ENCODE measurements at regions not wholly inside any gene's neighbourhood (a gene's known extent, or its start where the extent isn't known, plus 50 kb on each side); places are given as distances from the start of the nearest gene placed in this dataset.

GRCh38 chr10:65065278-65065677 lies 1544.1 kb downstream of the REEP3 start:
- no peaks in the 10 kb centered on the region for H3F3A ChIP-seq (ENCODE audit: insufficient read depth, low read length)
- no peak overlapping the region for H3K4me3 ChIP-seq (ENCODE audit: low read length)
- H4K20me1 ChIP-seq (ENCODE audit: insufficient read depth, low read length), result no peaks in the 10 kb centered on the region
- no peaks in the 10 kb centered on the region for H3K4me1 ChIP-seq (ENCODE audit: low read length)
- H3K9ac ChIP-seq (ENCODE audit: low read length), result no peak overlapping the region
- no peaks in the 10 kb centered on the region for H3K36me3 ChIP-seq (replicated peaks; ENCODE audit: insufficient read depth, low read length)
- H3K9me3 ChIP-seq (replicated peaks; ENCODE audit: insufficient read depth, low read length), result no peaks in the 10 kb centered on the region
- no peak for DNase-seq
- no peaks in the 10 kb centered on the region for H3K79me2 ChIP-seq (ENCODE audit: low read length)
- H3K9me2 ChIP-seq (replicated peaks; ENCODE audit: insufficient read depth, low read length), result no peaks in the 10 kb centered on the region
- no peak overlapping the region for H3K4me2 ChIP-seq (ENCODE audit: low read depth, low read length)
- H2AFZ ChIP-seq (ENCODE audit: low read length), result no peak overlapping the region
- no peaks in the 10 kb centered on the region for H3K27me3 ChIP-seq (replicated peaks; ENCODE audit: insufficient read depth, low read length)
- TF ChIP-seq CTCF (IDR thresholded peaks at IDR 0.05; ENCODE audit: low read length) (no peak), EZH2phosphoT487 (IDR thresholded peaks at IDR 0.05; ENCODE audit: low read length) (no peak), EZH2 (optimal IDR thresholded peaks at IDR 0.05; ENCODE audit: low read depth, low read length) (no peak)
- H3K27ac ChIP-seq (ENCODE audit: low read length), result no peak overlapping the region

GRCh38 chr10:65083222-65083621 lies 1562.0 kb downstream of the REEP3 start:
- Histone ChIP-seq H3K4me1 (ENCODE audit: low read length) (no peaks in the 10 kb centered on the region), H4K20me1 (ENCODE audit: insufficient read depth, low read length) (no peaks in the 10 kb centered on the region), H3K36me3 (replicated peaks; ENCODE audit: insufficient read depth, low read length) (no peaks in the 10 kb centered on the region), H3K9me3 (replicated peaks; ENCODE audit: insufficient read depth, low read length) (no peaks in the 10 kb centered on the region), H3F3A (ENCODE audit: insufficient read depth, low read length) (no peaks in the 10 kb centered on the region), H3K27me3 (replicated peaks; ENCODE audit: insufficient read depth, low read length) (no peaks in the 10 kb centered on the region), H3K9me2 (replicated peaks; ENCODE audit: insufficient read depth, low read length) (no peaks in the 10 kb centered on the region), H3K79me2 (ENCODE audit: low read length) (no peaks in the 10 kb centered on the region), H2AFZ (ENCODE audit: low read length) (no peak overlapping the region), H3K9ac (ENCODE audit: low read length) (no peak overlapping the region), H3K27ac (ENCODE audit: low read length) (no peak overlapping the region), H3K4me3 (ENCODE audit: low read length) (no peak overlapping the region), H3K4me2 (ENCODE audit: low read depth, low read length) (no peak overlapping the region)
- TF ChIP-seq CTCF (IDR thresholded peaks at IDR 0.05; ENCODE audit: low read length) (no peak), EZH2phosphoT487 (IDR thresholded peaks at IDR 0.05; ENCODE audit: low read length) (no peak), EZH2 (optimal IDR thresholded peaks at IDR 0.05; ENCODE audit: low read depth, low read length) (no peak)
- DNase-seq, result no peak

GRCh38 chr10:65090991-65091390 lies 1569.8 kb downstream of the REEP3 start:
- H3F3A ChIP-seq (ENCODE audit: insufficient read depth, low read length), result no peaks in the 10 kb centered on the region

More at GRCh38 chr10:65090991-65091390, 1569.8 kb downstream of the REEP3 start:
- no peak for DNase-seq
- no peak overlapping the region for H3K4me3 ChIP-seq (ENCODE audit: low read length)
- H3K79me2 ChIP-seq (ENCODE audit: low read length), result no peaks in the 10 kb centered on the region
- no peaks in the 10 kb centered on the region for H3K36me3 ChIP-seq (replicated peaks; ENCODE audit: insufficient read depth, low read length)
- no peaks in the 10 kb centered on the region for H3K4me1 ChIP-seq (ENCODE audit: low read length)
- no peak overlapping the region for H3K9ac ChIP-seq (ENCODE audit: low read length)
- H4K20me1 ChIP-seq (ENCODE audit: insufficient read depth, low read length), result no peaks in the 10 kb centered on the region
- H3K27me3 ChIP-seq (replicated peaks; ENCODE audit: insufficient read depth, low read length), result no peaks in the 10 kb centered on the region
- H3K27ac ChIP-seq (ENCODE audit: low read length), result no peak overlapping the region
- H3K4me2 ChIP-seq (ENCODE audit: low read depth, low read length), result no peak overlapping the region
- no peaks in the 10 kb centered on the region for H3K9me3 ChIP-seq (replicated peaks; ENCODE audit: insufficient read depth, low read length)
- no peaks in the 10 kb centered on the region for H3K9me2 ChIP-seq (replicated peaks; ENCODE audit: insufficient read depth, low read length)
- TF ChIP-seq EZH2phosphoT487 (IDR thresholded peaks at IDR 0.05; ENCODE audit: low read length) (no peak), CTCF (IDR thresholded peaks at IDR 0.05; ENCODE audit: low read length) (no peak), EZH2 (optimal IDR thresholded peaks at IDR 0.05; ENCODE audit: low read depth, low read length) (no peak)
- no peak overlapping the region for H2AFZ ChIP-seq (ENCODE audit: low read length)

Measured in MM.1S (cell line).